Peyer's patch (tissue), 4 donors: ENCODE measurements at regions not wholly inside any gene's neighbourhood (a gene's known extent, or its start where the extent isn't known, plus 50 kb on each side); places are given as distances from the start of the nearest gene placed in this dataset.

Source experiments
- DNase-seq, 3 donors: peaks; one replicate each; pipeline ENCODE4 v3.0.0-alpha.2; 2017 to 2019
- H3K27ac ChIP-seq, 4 donors: fragments of 200-600 bp; sonication (generic); one replicate each; pipeline ENCODE4 v1.5.1; 2016 to 2019
- H3K27me3 ChIP-seq, 2 donors: fragments of 200-600 bp; sonication (generic); one replicate each; pipeline ENCODE4 v1.5.1; 2019
- H3K36me3 ChIP-seq, 3 donors: fragments of 200-600 bp; sonication (generic); one replicate each; pipeline ENCODE4 v1.5.1; 2016 to 2019
- H3K4me1 ChIP-seq, 4 donors: fragments of 200-600 bp; sonication (generic); one replicate each; pipeline ENCODE4 v1.5.1; 2016 to 2019
- H3K4me3 ChIP-seq, 4 donors: fragments of 200-600 bp; sonication (generic); 1 replicate in 3 of 4; 2 replicates in 1 of 4; pipeline ENCODE4 v1.5.1; 2016 to 2019; ENCODE audit warnings: mild to moderate bottlenecking in 1 of 4
- H3K9me3 ChIP-seq, 4 donors: fragments of 200-600 bp; sonication (generic); one replicate each; pipeline ENCODE4 v1.5.1; 2016 to 2019; ENCODE audit warnings: mild to moderate bottlenecking in 1 of 4
- POLR2A ChIP-seq, 2 donors: fragments of 450-650 bp; IDR thresholded peaks; one replicate each; pipeline ENCODE4 v1.5.1; 2017; ENCODE audit warnings: antibody characterized with exemption in 2 of 2, mild to moderate bottlenecking in 2 of 2, moderate library complexity in 2 of 2
- TF ChIP-seq, protein P1 (sequence below), 6 experiments: fragments of 450-650 bp in 4 of 6; fragments of 200-600 bp in 2 of 6; sonication (generic) in 1 of 6; IDR thresholded peaks; one replicate each; pipeline ENCODE4 v1.5.1; 2017 to 2019; ENCODE audit warnings: antibody characterized with exemption in 6 of 6, mild to moderate bottlenecking in 3 of 6, moderate library complexity in 1 of 6

DNA sequence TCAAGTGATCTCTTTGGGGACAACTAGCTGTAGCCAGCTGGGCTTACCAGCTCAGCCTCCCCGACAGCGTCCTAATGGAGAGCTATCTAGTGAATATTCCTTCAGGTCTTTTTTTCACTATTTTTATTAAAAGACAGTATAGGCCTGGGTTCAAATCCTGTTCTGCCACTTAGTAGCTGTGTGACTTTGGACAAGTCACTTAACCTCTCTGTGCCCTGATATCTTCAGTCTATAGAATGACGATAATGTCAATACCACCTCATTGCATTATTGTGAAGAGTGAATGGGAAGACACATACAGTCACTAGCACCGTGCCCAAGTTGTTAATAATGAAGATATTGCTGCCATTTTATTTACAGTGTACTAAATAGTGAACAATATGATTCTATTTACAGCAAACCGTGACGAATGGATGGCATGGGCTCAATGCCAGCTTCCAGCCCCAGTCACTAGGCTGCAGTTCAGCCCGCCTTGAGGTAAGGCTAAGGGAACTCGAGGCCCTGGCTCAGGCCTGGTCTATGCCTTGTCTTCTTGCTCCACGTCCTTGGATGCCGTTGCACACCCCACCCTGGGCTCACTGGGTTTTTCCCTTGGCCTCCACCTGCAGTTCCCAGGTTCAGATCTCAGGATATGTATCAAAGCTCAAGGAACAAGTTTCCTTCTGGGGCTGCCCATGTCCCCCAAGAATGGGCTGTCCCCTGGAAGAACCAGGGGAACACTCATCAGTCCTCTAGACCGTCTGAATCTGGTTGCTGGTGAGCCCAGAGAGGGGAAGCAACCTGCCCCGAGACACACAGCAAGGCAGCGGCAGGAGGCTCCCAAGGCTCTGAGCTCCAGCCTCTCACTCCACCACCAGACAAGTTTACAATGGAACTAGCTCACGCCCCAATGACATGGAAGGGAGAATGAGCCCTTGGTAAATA lies 95.4 kb upstream of the TNRC6C start:
- TF ChIP-seq, protein P1, sequence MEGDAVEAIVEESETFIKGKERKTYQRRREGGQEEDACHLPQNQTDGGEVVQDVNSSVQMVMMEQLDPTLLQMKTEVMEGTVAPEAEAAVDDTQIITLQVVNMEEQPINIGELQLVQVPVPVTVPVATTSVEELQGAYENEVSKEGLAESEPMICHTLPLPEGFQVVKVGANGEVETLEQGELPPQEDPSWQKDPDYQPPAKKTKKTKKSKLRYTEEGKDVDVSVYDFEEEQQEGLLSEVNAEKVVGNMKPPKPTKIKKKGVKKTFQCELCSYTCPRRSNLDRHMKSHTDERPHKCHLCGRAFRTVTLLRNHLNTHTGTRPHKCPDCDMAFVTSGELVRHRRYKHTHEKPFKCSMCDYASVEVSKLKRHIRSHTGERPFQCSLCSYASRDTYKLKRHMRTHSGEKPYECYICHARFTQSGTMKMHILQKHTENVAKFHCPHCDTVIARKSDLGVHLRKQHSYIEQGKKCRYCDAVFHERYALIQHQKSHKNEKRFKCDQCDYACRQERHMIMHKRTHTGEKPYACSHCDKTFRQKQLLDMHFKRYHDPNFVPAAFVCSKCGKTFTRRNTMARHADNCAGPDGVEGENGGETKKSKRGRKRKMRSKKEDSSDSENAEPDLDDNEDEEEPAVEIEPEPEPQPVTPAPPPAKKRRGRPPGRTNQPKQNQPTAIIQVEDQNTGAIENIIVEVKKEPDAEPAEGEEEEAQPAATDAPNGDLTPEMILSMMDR (IDR thresholded peaks at IDR 0.05) = no peak
- TF ChIP-seq POLR2A (IDR thresholded peaks at IDR 0.05) = no peak
- H3K4me1 ChIP-seq = peaks cover 0 to 20% (median 4%) of the 10 kb centered on the region in 4 donors
- peak overlapping the region in 1 of 4 donors; percentile 67 for H3K27ac ChIP-seq
- H3K27me3 ChIP-seq = no peaks in the 10 kb centered on the region
- H3K36me3 ChIP-seq = no peaks in the 10 kb centered on the region
- no peaks in the 10 kb centered on the region for H3K9me3 ChIP-seq
- no peak overlapping the region for H3K4me3 ChIP-seq
- no peak for DNase-seq

DNA sequence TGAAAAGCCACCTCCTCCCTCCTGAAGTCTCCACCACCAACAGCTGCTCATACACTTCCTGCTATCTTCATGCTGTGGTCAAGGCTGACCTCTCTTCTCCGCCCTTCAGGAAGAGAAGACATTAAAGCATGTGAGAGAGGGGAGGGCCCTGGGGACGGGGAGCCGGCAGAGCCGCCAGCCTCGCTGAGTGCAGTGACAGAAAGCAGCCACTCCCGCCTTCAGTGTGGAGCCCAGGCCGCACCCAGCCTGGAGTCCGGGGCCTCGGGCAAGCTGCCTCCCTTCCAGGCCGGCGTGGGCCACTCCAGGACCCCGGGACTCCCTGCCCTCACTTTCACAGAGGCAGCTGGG lies 94.7 kb upstream of the TNRC6C start:
- Histone ChIP-seq H3K9me3 (no peaks in the 10 kb centered on the region), H3K36me3 (no peaks in the 10 kb centered on the region), H3K27me3 (no peaks in the 10 kb centered on the region), H3K27ac (peak overlapping the region in 3 of 4 donors; percentile 8 to 68 (median 67)), H3K4me3 (no peak overlapping the region), H3K4me1 (peaks cover 0 to 20% (median 4%) of the 10 kb centered on the region in 4 donors)
- DNase-seq = peak in 1 of 3 donors; percentile 70
- no peak for TF ChIP-seq POLR2A (IDR thresholded peaks at IDR 0.05)
- TF ChIP-seq, protein P1 (IDR thresholded peaks at IDR 0.05) = no peak

DNA sequence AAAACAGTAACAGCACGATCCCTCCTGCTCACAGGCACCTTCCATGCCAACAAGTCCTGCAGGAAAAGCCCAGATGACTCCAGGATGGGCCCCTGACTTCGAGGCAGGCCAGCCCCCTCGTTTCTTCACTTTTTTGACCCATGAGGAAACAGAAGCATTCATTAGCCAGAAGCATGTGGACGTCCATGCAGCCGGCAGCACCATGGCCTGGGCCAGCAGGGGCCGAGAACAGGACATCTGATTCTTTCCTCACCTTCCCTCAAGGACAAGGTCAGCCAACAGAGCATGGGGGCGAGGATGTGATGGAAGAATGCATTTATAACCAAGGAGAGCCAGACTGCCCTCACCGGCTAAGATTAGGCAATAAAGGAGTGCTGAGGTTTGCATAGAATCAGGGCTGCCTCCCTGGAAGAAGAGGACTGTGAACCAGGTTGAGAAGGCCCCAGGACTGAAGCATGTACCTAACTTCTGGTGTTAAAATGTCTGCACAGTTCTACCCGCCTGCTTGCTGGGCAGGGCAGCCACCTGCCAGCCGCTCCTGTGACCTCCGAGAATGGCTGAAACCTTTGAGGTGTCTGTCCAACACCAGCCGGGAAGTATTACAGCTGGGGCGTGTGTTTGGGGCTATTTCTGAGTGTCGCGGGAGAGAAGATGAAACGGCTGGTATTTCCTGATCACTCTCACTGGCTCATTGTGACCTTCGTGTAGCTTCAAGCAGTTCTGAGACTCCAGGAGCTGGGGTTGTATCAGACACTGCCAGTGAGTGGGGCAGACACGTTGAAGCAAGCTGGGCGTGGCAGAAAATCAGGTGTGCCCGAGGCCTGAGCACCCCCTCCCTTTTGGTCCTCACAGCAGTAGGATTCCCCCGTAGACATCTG lies 94.0 kb upstream of the TNRC6C start:
- no peaks in the 10 kb centered on the region for H3K27me3 ChIP-seq

GRCh38 chr17:77865112-77865611 lies 93.3 kb upstream of the TNRC6C start:
- no peak for DNase-seq
- Histone ChIP-seq H3K27me3 (no peaks in the 10 kb centered on the region), H3K9me3 (no peaks in the 10 kb centered on the region), H3K4me1 (peaks cover 0 to 20% (median 7%) of the 10 kb centered on the region in 4 donors), H3K27ac (no peak overlapping the region), H3K36me3 (no peaks in the 10 kb centered on the region), H3K4me3 (no peak overlapping the region)
- TF ChIP-seq, protein P1 (IDR thresholded peaks at IDR 0.05) = no peak

More for the DNA sequence above, 94.0 kb upstream of the TNRC6C start:
- H3K4me1 ChIP-seq = peaks cover 0 to 20% (median 7%) of the 10 kb centered on the region in 4 donors
- TF ChIP-seq POLR2A (IDR thresholded peaks at IDR 0.05) = no peak
- TF ChIP-seq, protein P1 (IDR thresholded peaks at IDR 0.05) = no peak
- H3K27ac ChIP-seq = peak overlapping the region in 3 of 4 donors; percentile 8 to 68 (median 67)
- H3K4me3 ChIP-seq = no peak overlapping the region
- no peak for DNase-seq
- H3K36me3 ChIP-seq = no peaks in the 10 kb centered on the region
- H3K9me3 ChIP-seq = no peaks in the 10 kb centered on the region

GRCh38 chr17:77865716-77866115 lies 92.8 kb upstream of the TNRC6C start:
- Histone ChIP-seq H3K27me3 (no peaks in the 10 kb centered on the region), H3K36me3 (no peaks in the 10 kb centered on the region), H3K9me3 (no peaks in the 10 kb centered on the region), H3K4me1 (peaks cover 0 to 20% (median 7%) of the 10 kb centered on the region in 4 donors), H3K4me3 (no peak overlapping the region), H3K27ac (no peak overlapping the region)
- no peak for TF ChIP-seq POLR2A (IDR thresholded peaks at IDR 0.05)
- TF ChIP-seq, protein P1 (IDR thresholded peaks at IDR 0.05) = no peak
- no peak for DNase-seq
